Epithelial cell of esophagus (primary cell): ENCODE measurements at regions not wholly inside any gene's neighbourhood (a gene's known extent, or its start where the extent isn't known, plus 50 kb on each side); places are given as distances from the start of the nearest gene placed in this dataset.
A peak's percentile ranks its signal among the peaks of the same experiment; 100 is the strongest.

Experiments
- DNase-seq: peaks from one replicate; pipeline ENCODE4 v3.0.0; 2010; ENCODE audit warnings: low read depth
- H3K4me3 ChIP-seq: 2 replicates; pipeline ENCODE4 v1.5.1; 2011; ENCODE audit warnings: mild to moderate bottlenecking, low read length, control low read depth
- CTCF ChIP-seq: IDR thresholded peaks from 2 replicates; pipeline ENCODE4 v1.5.1; 2011; ENCODE audit warnings: low read depth, mild to moderate bottlenecking, low read length, control low read depth, inconsistent platforms; ENCODE audit not compliant: insufficient read depth; ENCODE audit errors: missing control alignments

- DNase-seq: no peak
- TF ChIP-seq CTCF: no peak
- H3K4me3 ChIP-seq: no peak overlapping the region
These were observed 594.8 kb upstream of the ZEB2 start for GRCh38 chr2:145114726-145115125.

- TF ChIP-seq CTCF: no peak
- H3K4me3 ChIP-seq: no peak overlapping the region
- DNase-seq: no peak
These were observed 592.5 kb upstream of the ZEB2 start for GRCh38 chr2:145112467-145112866.

DNA sequence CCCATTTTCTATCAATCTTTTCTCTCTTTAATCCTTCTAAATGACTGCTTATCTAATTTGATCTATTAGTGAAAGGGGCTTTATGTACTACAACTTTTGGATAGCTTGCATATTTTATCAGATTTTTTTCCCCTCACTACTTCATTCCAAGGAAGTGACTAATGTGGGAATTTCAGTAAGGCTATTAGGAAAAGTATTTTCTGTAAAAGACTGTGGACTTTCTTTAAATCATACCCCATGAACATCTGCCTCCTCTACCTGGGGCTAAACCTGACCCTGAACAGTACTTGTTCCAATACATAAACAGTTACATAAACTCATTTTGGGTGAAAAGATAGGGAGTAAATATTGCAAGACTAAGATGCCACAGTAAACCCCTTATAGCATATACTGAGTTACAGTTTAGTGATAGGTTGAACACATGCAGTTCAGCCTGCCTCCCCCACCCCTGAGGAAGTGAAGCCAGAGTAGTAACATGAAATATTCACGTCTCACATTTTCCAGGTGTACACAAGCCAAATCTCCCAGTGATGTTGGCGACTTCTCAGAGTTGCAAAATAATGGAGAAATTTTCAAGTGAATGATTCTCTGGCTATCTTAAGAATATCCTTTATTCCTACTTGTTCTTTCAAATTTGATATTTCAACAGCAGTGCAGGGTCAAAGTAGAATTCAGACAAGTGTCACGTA is 590.9 kb upstream of the ZEB2 start:
- no peak for DNase-seq
- TF ChIP-seq CTCF: no peak
- H3K4me3 ChIP-seq: no peak overlapping the region

DNA sequence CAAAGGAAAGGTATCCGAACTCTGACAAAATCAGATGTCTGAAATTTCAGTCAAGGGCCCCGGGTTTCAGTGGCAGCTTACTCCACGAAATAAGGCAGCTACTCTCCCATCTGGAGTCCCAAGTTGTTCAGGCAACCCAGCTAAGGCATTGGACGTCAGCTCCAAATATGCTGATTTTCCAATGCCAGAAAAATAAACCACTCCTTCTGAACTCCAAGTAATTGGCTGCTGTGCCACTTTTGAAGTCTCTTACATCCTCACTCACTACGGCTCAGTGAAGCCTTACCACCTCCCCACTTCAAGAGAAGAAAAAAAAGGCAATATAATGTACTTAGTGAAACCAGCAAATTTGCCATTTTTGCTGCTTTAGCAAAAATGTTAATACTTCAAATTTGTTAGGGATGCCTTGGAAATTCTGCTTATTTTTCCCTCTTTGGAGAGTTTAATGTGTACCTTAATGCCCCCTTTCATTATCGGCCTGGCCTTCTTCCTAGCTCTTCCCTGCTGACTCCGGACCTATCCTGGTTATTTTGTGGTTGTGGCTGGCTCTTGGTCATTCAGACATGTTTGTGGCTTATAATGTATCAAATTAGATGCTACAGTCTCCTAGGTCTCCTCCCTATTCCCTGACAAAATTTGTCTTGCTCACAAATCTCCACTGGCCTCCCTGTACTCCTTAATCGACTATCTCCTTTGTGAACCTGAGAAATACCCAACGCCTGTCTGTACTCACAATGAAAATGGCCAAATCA is 589.2 kb upstream of the ZEB2 start:
- TF ChIP-seq CTCF: no peak
- no peak overlapping the region for H3K4me3 ChIP-seq
- no peak for DNase-seq

- no peak overlapping the region for H3K4me3 ChIP-seq
- no peak for DNase-seq
- TF ChIP-seq CTCF: no peak
These were observed 588.5 kb upstream of the ZEB2 start for GRCh38 chr2:145108361-145108778.

DNA sequence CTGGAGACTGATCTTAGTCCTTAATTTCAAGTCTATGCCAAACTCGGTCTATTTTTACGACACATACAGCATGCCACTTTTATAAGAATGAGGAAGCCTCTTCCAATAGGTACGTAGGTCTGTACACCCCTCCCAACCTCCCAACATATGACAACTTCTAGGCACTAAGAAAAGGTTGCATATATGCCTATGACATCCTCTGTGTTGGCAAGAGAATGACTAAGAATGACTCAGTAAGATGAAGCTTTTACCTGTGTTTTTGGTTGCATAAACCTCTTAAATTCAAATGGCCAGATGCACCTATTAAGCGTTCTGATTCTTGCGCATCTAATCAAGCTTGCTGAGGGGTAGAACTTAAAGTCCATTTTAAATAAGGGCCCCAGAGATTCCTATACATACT is 586.4 kb upstream of the ZEB2 start:
- H3K4me3 ChIP-seq: no peak overlapping the region
- no peak for TF ChIP-seq CTCF
- peak; percentile 81 for DNase-seq
